Trophoblast cell (in vitro differentiated cells and primary cell): ENCODE measurements at regions not wholly inside any gene's neighbourhood (a gene's known extent, or its start where the extent isn't known, plus 50 kb on each side); places are given as distances from the start of the nearest gene placed in this dataset.
A peak's percentile ranks its signal among the peaks of the same experiment; 100 is the strongest.

Experiments used
- DNase-seq, 2 donors: peaks; one replicate each; pipeline ENCODE4 v3.0.0-alpha.2; 2016
- H2AFZ ChIP-seq: 2 replicates; pipeline ENCODE4 v1.6.1; 2013; ENCODE audit warnings: low read length, moderate library complexity, mild to moderate bottlenecking; ENCODE audit not compliant: insufficient read depth, poor library complexity
- H2AK5ac ChIP-seq: 2 replicates; pipeline ENCODE4 v1.6.1; 2013; ENCODE audit warnings: mild to moderate bottlenecking, low read length
- H2BK120ac ChIP-seq: 2 replicates; pipeline ENCODE4 v1.6.1; 2013; ENCODE audit warnings: low read length, mild to moderate bottlenecking, moderate library complexity; ENCODE audit not compliant: insufficient read depth, poor library complexity
- H2BK12ac ChIP-seq: 2 replicates; pipeline ENCODE4 v1.6.1; 2013; ENCODE audit warnings: mild to moderate bottlenecking, low read length, moderate library complexity
- H2BK5ac ChIP-seq: 2 replicates; pipeline ENCODE4 v1.6.1; 2013; ENCODE audit warnings: low read length, low read depth, moderate library complexity, mild to moderate bottlenecking; ENCODE audit not compliant: poor library complexity
- H3K14ac ChIP-seq: 2 replicates; pipeline ENCODE4 v1.6.1; 2013; ENCODE audit warnings: mild to moderate bottlenecking, low read length
- H3K18ac ChIP-seq: 2 replicates; pipeline ENCODE4 v1.6.1; 2013; ENCODE audit warnings: mild to moderate bottlenecking, low read length
- H3K23ac ChIP-seq: 2 replicates; pipeline ENCODE4 v1.6.1; 2013; ENCODE audit warnings: low read length
- H3K27ac ChIP-seq: 2 replicates; pipeline ENCODE4 v1.5.1; 2013; ENCODE audit warnings: low read depth, mild to moderate bottlenecking, inconsistent platforms, low read length, moderate library complexity
- H3K27me3 ChIP-seq: 2 replicates; pipeline ENCODE4 v1.6.1; 2013; ENCODE audit warnings: inconsistent platforms, mild to moderate bottlenecking, low read length, moderate library complexity; ENCODE audit not compliant: insufficient read depth
- H3K36me3 ChIP-seq, 2 experiments: 1 replicate in 1 of 2; 2 replicates in 1 of 2; pipeline ENCODE4 v1.6.1; 2013; ENCODE audit warnings: low read length in 2 of 2, mild to moderate bottlenecking in 2 of 2, moderate library complexity in 1 of 2; ENCODE audit not compliant: insufficient read depth in 2 of 2, control insufficient read depth in 1 of 2
- H3K4ac ChIP-seq: 2 replicates; pipeline ENCODE4 v1.6.1; 2013; ENCODE audit warnings: low read depth, mild to moderate bottlenecking, low read length, moderate library complexity
- H3K4me1 ChIP-seq, 2 experiments: 1 replicate in 1 of 2; 2 replicates in 1 of 2; pipeline ENCODE4 v1.6.1; 2013; ENCODE audit warnings: low read length in 2 of 2, mild to moderate bottlenecking in 2 of 2, moderate library complexity in 1 of 2; ENCODE audit not compliant: insufficient read depth in 2 of 2, control insufficient read depth in 1 of 2
- H3K4me2 ChIP-seq: 2 replicates; pipeline ENCODE4 v1.6.1; 2013; ENCODE audit warnings: inconsistent platforms, mild to moderate bottlenecking, low read length, moderate library complexity
- H3K4me3 ChIP-seq: 2 replicates; pipeline ENCODE4 v1.5.1; 2013; ENCODE audit warnings: mild to moderate bottlenecking, low read depth, low read length, inconsistent platforms
- H3K79me1 ChIP-seq: one replicate; pipeline ENCODE4 v1.6.1; 2013; ENCODE audit warnings: low read length
- H3K79me2 ChIP-seq: 2 replicates; pipeline ENCODE4 v1.6.1; 2013; ENCODE audit warnings: low read length, mild to moderate bottlenecking; ENCODE audit not compliant: control insufficient read depth, insufficient read depth, poor library complexity
- H3K9ac ChIP-seq: 2 replicates; pipeline ENCODE4 v1.6.1; 2013; ENCODE audit warnings: mild to moderate bottlenecking, low read length
- H3K9me3 ChIP-seq: 2 replicates; pipeline ENCODE4 v1.6.1; 2013; ENCODE audit warnings: low read depth, mild to moderate bottlenecking, control low read depth, inconsistent platforms, low read length; ENCODE audit not compliant: insufficient read depth
- H4K12ac ChIP-seq: 2 replicates; pipeline ENCODE4 v1.6.1; 2013; ENCODE audit warnings: low read depth, mild to moderate bottlenecking, low read length, moderate library complexity
- H4K8ac ChIP-seq: 2 replicates; pipeline ENCODE4 v1.6.1; 2013; ENCODE audit warnings: low read depth, mild to moderate bottlenecking, low read length, moderate library complexity
- H4K91ac ChIP-seq: one replicate; pipeline ENCODE4 v1.6.1; 2013; ENCODE audit warnings: low read depth, mild to moderate bottlenecking, low read length, moderate library complexity
- WGBS: extraction: QIAGEN DNeasy Blood & Tissue Kit; methylation state at CpG from one replicate; pipeline ENCODE4 v1.1.7; 2013; ENCODE audit warnings: missing lambda C conversion rate; ENCODE audit not compliant: insufficient read length, insufficient coverage; ENCODE audit errors: extremely low coverage; 5-methylcytosine and 5-hydroxymethylcytosine counted together

- no peak for DNase-seq
- H4K8ac ChIP-seq, result no peak overlapping the region
- H2BK120ac ChIP-seq, result no peak overlapping the region
- no peak overlapping the region for H2BK5ac ChIP-seq
- no peaks in the 10 kb centered on the region for H3K79me2 ChIP-seq
- peaks cover 2% of the 10 kb centered on the region in 2 experiments for H3K4me1 ChIP-seq
- no peak overlapping the region for H2AFZ ChIP-seq
- H3K27ac ChIP-seq, result no peak overlapping the region
- no peak overlapping the region for H3K9ac ChIP-seq
- no peak overlapping the region for H3K23ac ChIP-seq
- no peak overlapping the region for H3K4ac ChIP-seq
- H2AK5ac ChIP-seq, result no peak overlapping the region
- H3K4me3 ChIP-seq, result no peak overlapping the region
- H3K36me3 ChIP-seq, result no peaks in the 10 kb centered on the region
- no peaks in the 10 kb centered on the region for H3K27me3 ChIP-seq
- no peak overlapping the region for H3K18ac ChIP-seq
- no peak overlapping the region for H2BK12ac ChIP-seq
- no peaks in the 10 kb centered on the region for H3K9me3 ChIP-seq
- no peak overlapping the region for H3K4me2 ChIP-seq
- H3K14ac ChIP-seq, result no peak overlapping the region
- no CpG with 5 or more reads among the region's 2 CpGs for WGBS
- no peak overlapping the region for H4K12ac ChIP-seq
- H3K79me1 ChIP-seq, result no peaks in the 10 kb centered on the region
- no peak overlapping the region for H4K91ac ChIP-seq
Observed at GRCh38 chr2:13005048-13005447, 288.3 kb downstream of the TRIB2 start.

DNA sequence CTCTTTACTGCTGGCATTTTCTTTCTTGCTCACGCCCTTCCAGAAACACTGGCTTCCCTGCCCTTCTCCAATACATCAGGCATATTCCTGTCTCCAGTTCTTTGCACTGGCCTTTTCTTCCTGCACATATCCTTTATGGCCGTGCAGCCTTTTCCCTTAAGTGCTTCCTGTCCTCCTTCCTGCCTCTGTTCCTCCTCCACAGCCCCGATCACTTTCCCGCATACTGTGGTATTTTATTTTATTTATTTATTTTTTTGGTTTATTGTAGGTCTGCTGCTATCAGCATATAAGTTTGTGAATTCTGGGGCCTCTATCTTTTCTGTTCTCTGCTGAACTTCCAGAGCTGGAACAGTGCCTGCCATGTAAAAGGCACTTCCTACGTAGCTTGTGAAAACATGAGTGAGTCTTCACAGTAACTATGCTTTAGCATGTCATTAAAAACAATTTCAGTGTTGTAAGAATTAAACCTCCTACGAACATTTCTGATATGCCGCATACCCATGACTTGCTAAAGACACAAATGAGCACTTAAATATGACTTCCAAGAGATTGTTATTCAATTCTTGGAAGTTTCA, 289.1 kb downstream of the TRIB2 start:
- WGBS, result no CpG with 5 or more reads among the region's 7 CpGs
- Histone ChIP-seq H3K4me2 (no peak overlapping the region), H2BK12ac (no peak overlapping the region), H3K9me3 (no peaks in the 10 kb centered on the region), H3K27ac (no peak overlapping the region), H3K4me3 (no peak overlapping the region), H3K4me1 (peaks cover 2% of the 10 kb centered on the region in 2 experiments), H2BK120ac (no peak overlapping the region), H4K12ac (no peak overlapping the region), H3K36me3 (no peaks in the 10 kb centered on the region), H3K79me1 (no peaks in the 10 kb centered on the region), H2BK5ac (no peak overlapping the region), H2AFZ (no peak overlapping the region), H3K23ac (no peak overlapping the region), H3K18ac (no peak overlapping the region), H3K14ac (no peak overlapping the region), H3K79me2 (no peaks in the 10 kb centered on the region), H3K27me3 (no peaks in the 10 kb centered on the region), H2AK5ac (no peak overlapping the region), H4K91ac (no peak overlapping the region), H3K9ac (no peak overlapping the region), H4K8ac (no peak overlapping the region), H3K4ac (no peak overlapping the region)
- DNase-seq, result no peak

DNA sequence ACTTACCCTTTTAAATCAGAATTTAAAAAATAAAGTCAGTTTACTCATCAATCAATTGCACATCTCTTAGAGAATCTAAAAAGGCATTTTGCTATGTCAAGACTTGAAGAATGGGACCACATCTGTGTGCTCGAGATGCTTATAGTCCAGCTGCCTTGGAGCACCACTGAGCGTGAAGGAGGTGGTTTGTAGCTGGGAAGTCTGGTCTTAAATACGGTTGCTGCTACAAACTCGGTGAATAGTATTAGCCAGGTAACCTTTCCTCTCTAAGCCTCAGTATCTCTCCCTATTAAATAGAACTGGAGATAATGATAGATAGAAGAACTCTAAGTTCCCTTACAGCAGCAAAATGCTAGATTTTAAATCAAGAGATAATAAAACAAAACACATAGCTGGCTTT, 289.7 kb downstream of the TRIB2 start:
- Histone ChIP-seq H3K23ac (no peak overlapping the region), H3K36me3 (no peaks in the 10 kb centered on the region), H3K79me1 (no peaks in the 10 kb centered on the region), H4K8ac (no peak overlapping the region), H2AFZ (no peak overlapping the region), H2AK5ac (no peak overlapping the region), H2BK120ac (no peak overlapping the region), H3K14ac (no peak overlapping the region), H3K4me1 (peaks cover 2% of the 10 kb centered on the region in 2 experiments), H3K79me2 (no peaks in the 10 kb centered on the region), H3K4me2 (no peak overlapping the region), H2BK5ac (no peak overlapping the region), H4K12ac (no peak overlapping the region), H3K9me3 (no peaks in the 10 kb centered on the region), H3K4ac (no peak overlapping the region), H3K27ac (no peak overlapping the region), H3K4me3 (no peak overlapping the region), H2BK12ac (no peak overlapping the region), H3K18ac (no peak overlapping the region), H4K91ac (no peak overlapping the region), H3K9ac (no peak overlapping the region), H3K27me3 (no peaks in the 10 kb centered on the region)
- DNase-seq, result no peak
- WGBS, result no CpG with 5 or more reads among the region's 4 CpGs

- no peak overlapping the region for H3K9ac ChIP-seq
- H3K79me1 ChIP-seq, result no peaks in the 10 kb centered on the region
- no peaks in the 10 kb centered on the region for H3K27me3 ChIP-seq
- WGBS, result no CpG with 5 or more reads among the region's 16 CpGs
- H2AFZ ChIP-seq, result no peak overlapping the region
- H4K12ac ChIP-seq, result no peak overlapping the region
- no peak overlapping the region for H3K4ac ChIP-seq
- H2BK120ac ChIP-seq, result no peak overlapping the region
- H3K4me3 ChIP-seq, result no peak overlapping the region
- H3K79me2 ChIP-seq, result no peaks in the 10 kb centered on the region
- H3K14ac ChIP-seq, result no peak overlapping the region
- no peak overlapping the region for H3K27ac ChIP-seq
- H2AK5ac ChIP-seq, result no peak overlapping the region
- H3K18ac ChIP-seq, result no peak overlapping the region
- H3K23ac ChIP-seq, result no peak overlapping the region
- DNase-seq, result peak; percentile 30 to 78
- H3K9me3 ChIP-seq, result no peaks in the 10 kb centered on the region
- no peak overlapping the region for H4K91ac ChIP-seq
- no peak overlapping the region for H4K8ac ChIP-seq
- H2BK12ac ChIP-seq, result peak overlapping the region; percentile 32
- H3K36me3 ChIP-seq, result no peaks in the 10 kb centered on the region
- peaks cover 2% of the 10 kb centered on the region in 2 experiments for H3K4me1 ChIP-seq
- H2BK5ac ChIP-seq, result no peak overlapping the region
- H3K4me2 ChIP-seq, result no peak overlapping the region
Observed at GRCh38 chr2:13006829-13007717, 290.3 kb downstream of the TRIB2 start.
